Tibial nerve (tissue), 4 donors: ENCODE measurements at regions not wholly inside any gene's neighbourhood (a gene's known extent, or its start where the extent isn't known, plus 50 kb on each side); places are given as distances from the start of the nearest gene placed in this dataset.

Experiments used
- DNase-seq, 2 donors: peaks; one replicate each; pipeline ENCODE4 v3.0.0-alpha.2; 2019; ENCODE audit warnings: low spot score in 2 of 2
- H3K27ac ChIP-seq, 4 donors: fragments of 200-600 bp; sonication (generic) in 3 of 4; one replicate each; pipeline ENCODE4 v1.5.1; 2017 to 2019; ENCODE audit warnings: mild to moderate bottlenecking in 1 of 4
- H3K27me3 ChIP-seq, 2 donors: fragments of 200-600 bp; sonication (generic) in 1 of 2; one replicate each; pipeline versions ENCODE4 v1.5.1 to v1.6.0; 2017 to 2019
- H3K36me3 ChIP-seq, 3 donors: fragments of 200-600 bp; sonication (generic); one replicate each; pipeline ENCODE4 v1.5.1; 2018 to 2019
- H3K4me1 ChIP-seq, 4 donors: fragments of 200-600 bp; sonication (generic) in 3 of 4; one replicate each; pipeline ENCODE4 v1.5.1; 2017 to 2019
- H3K4me3 ChIP-seq, 4 donors: fragments of 200-600 bp; sonication (generic) in 3 of 4; one replicate each; pipeline ENCODE4 v1.5.1; 2017 to 2019; ENCODE audit warnings: mild to moderate bottlenecking in 1 of 4, moderate library complexity in 1 of 4
- H3K9me3 ChIP-seq, 4 donors: fragments of 200-600 bp; sonication (generic) in 3 of 4; one replicate each; pipeline ENCODE4 v1.5.1; 2017 to 2019
- CTCF ChIP-seq, 5 experiments: fragments of 200-600 bp in 3 of 5; fragments of 450-650 bp in 2 of 5; sonication (generic) in 3 of 5; IDR thresholded peaks; one replicate each; pipeline ENCODE4 v1.5.1; 2016 to 2019; ENCODE audit warnings: antibody characterized with exemption in 5 of 5, mild to moderate bottlenecking in 3 of 5, moderate library complexity in 2 of 5
- EP300 ChIP-seq, 2 donors: sonication (generic); formaldehyde crosslinking; IDR thresholded peaks; one replicate each; pipeline ENCODE4 v1.6.1; 2017; ENCODE audit warnings: antibody characterized with exemption in 2 of 2, mild to moderate bottlenecking in 1 of 2
- POLR2A ChIP-seq, 2 donors: fragments of 450-650 bp; IDR thresholded peaks; one replicate each; pipeline ENCODE4 v1.6.1; 2017; ENCODE audit warnings: antibody characterized with exemption in 2 of 2, mild to moderate bottlenecking in 2 of 2, moderate library complexity in 2 of 2
- WGBS, 2 donors: methylation state at CpG; one replicate each; pipeline ENCODE4 v1.1.5; 2018; 5-methylcytosine and 5-hydroxymethylcytosine counted together

GRCh38 chr1:208542309-208542708 lies 298.1 kb upstream of the PLXNA2 start:
- no peak overlapping the region for H3K4me3 ChIP-seq
- no peaks in the 10 kb centered on the region for H3K9me3 ChIP-seq
- no peak for DNase-seq
- H3K27me3 ChIP-seq, result no peaks in the 10 kb centered on the region
- H3K27ac ChIP-seq, result no peak overlapping the region
- no peaks in the 10 kb centered on the region for H3K36me3 ChIP-seq
- H3K4me1 ChIP-seq, result no peaks in the 10 kb centered on the region
- 89 to 91% methylated on average over 3 of the region's 3 CpGs for WGBS, 2 donors
- TF ChIP-seq POLR2A (IDR thresholded peaks at IDR 0.05), result no peak
- TF ChIP-seq CTCF (IDR thresholded peaks at IDR 0.05), result no peak
- TF ChIP-seq EP300 (IDR thresholded peaks at IDR 0.05), result no peak

GRCh38 chr1:208544053-208544452 lies 299.9 kb upstream of the PLXNA2 start:
- WGBS, 2 donors, result 43 to 73% methylated on average over 2 of the region's 2 CpGs
- Histone ChIP-seq H3K36me3 (no peaks in the 10 kb centered on the region), H3K9me3 (no peaks in the 10 kb centered on the region), H3K4me1 (no peaks in the 10 kb centered on the region), H3K4me3 (no peak overlapping the region), H3K27me3 (no peaks in the 10 kb centered on the region), H3K27ac (no peak overlapping the region)
- no peak for DNase-seq
- TF ChIP-seq EP300 (IDR thresholded peaks at IDR 0.05) (no peak), POLR2A (IDR thresholded peaks at IDR 0.05) (no peak), CTCF (IDR thresholded peaks at IDR 0.05) (no peak)

- H3K4me1 ChIP-seq, result no peaks in the 10 kb centered on the region
- H3K36me3 ChIP-seq, result no peaks in the 10 kb centered on the region
- H3K4me3 ChIP-seq, result no peak overlapping the region
- no peak for TF ChIP-seq CTCF (IDR thresholded peaks at IDR 0.05)
- TF ChIP-seq POLR2A (IDR thresholded peaks at IDR 0.05), result no peak
- no peak for TF ChIP-seq EP300 (IDR thresholded peaks at IDR 0.05)
- DNase-seq, result no peak
- H3K27me3 ChIP-seq, result no peaks in the 10 kb centered on the region
- H3K27ac ChIP-seq, result no peak overlapping the region
- WGBS, 2 donors, result 75 to 81% methylated on average over 2 of the region's 2 CpGs
- no peaks in the 10 kb centered on the region for H3K9me3 ChIP-seq
These were observed 300.6 kb upstream of the PLXNA2 start for GRCh38 chr1:208544794-208545193.

GRCh38 chr1:208551024-208551423 lies 306.8 kb upstream of the PLXNA2 start:
- WGBS, 2 donors, result 84 to 90% methylated on average over 4 of the region's 4 CpGs

More at GRCh38 chr1:208551024-208551423, 306.8 kb upstream of the PLXNA2 start:
- H3K36me3 ChIP-seq, result no peaks in the 10 kb centered on the region
- no peak overlapping the region for H3K4me3 ChIP-seq
- DNase-seq, result no peak
- H3K9me3 ChIP-seq, result no peaks in the 10 kb centered on the region
- H3K27ac ChIP-seq, result no peak overlapping the region
- TF ChIP-seq CTCF (IDR thresholded peaks at IDR 0.05) (no peak), EP300 (IDR thresholded peaks at IDR 0.05) (no peak), POLR2A (IDR thresholded peaks at IDR 0.05) (no peak)
- no peaks in the 10 kb centered on the region for H3K27me3 ChIP-seq
- H3K4me1 ChIP-seq, result peaks cover 0 to 3% (median 0%) of the 10 kb centered on the region in 4 donors
